DMS 273 (cell line): ENCODE measurements at regions not wholly inside any gene's neighbourhood (a gene's known extent, or its start where the extent isn't known, plus 50 kb on each side); places are given as distances from the start of the nearest gene placed in this dataset.

Experiments
- DNase-seq: peaks from one replicate; lab custom pipeline; 2025; ENCODE audit not compliant: unreplicated experiment; lab: John Stamatoyannopoulos, UW

GRCh38 chr5:141778683-141779082, 96.7 kb upstream of the ARAP3 start:
- no peak for DNase-seq

GRCh38 chr5:141778206-141778605, 96.2 kb upstream of the ARAP3 start:
- DNase-seq: peak; percentile 32

GRCh38 chr5:141777711-141778110, 95.7 kb upstream of the ARAP3 start:
- DNase-seq: no peak

GRCh38 chr5:141777130-141777529, 95.1 kb upstream of the ARAP3 start:
- DNase-seq: no peak

- DNase-seq: no peak
These were observed 91.9 kb upstream of the ARAP3 start for GRCh38 chr5:141773779-141774562.

- no peak for DNase-seq
These were observed 90.3 kb upstream of the ARAP3 start for GRCh38 chr5:141772281-141772680.

- no peak for DNase-seq
These were observed 89.5 kb upstream of the ARAP3 start for GRCh38 chr5:141771562-141771961.

GRCh38 chr5:141771031-141771430, 89.0 kb upstream of the ARAP3 start:
- no peak for DNase-seq

- DNase-seq: no peak
These were observed 87.6 kb upstream of the ARAP3 start for GRCh38 chr5:141769671-141770070.

- no peak for DNase-seq
These were observed 85.6 kb upstream of the ARAP3 start for GRCh38 chr5:141767671-141768070.

GRCh38 chr5:141765896-141766551, 84.0 kb upstream of the ARAP3 start:
- no peak for DNase-seq

- no peak for DNase-seq
These were observed 81.5 kb upstream of the ARAP3 start for GRCh38 chr5:141763541-141763940.

GRCh38 chr5:141762790-141763368, 80.8 kb upstream of the ARAP3 start:
- DNase-seq: no peak

- DNase-seq: no peak
These were observed 80.3 kb upstream of the ARAP3 start for GRCh38 chr5:141762316-141762715.

- DNase-seq: no peak
These were observed 78.7 kb upstream of the ARAP3 start for GRCh38 chr5:141760753-141761152.

GRCh38 chr5:141760193-141760592, 78.2 kb upstream of the ARAP3 start:
- peak; percentile 44 for DNase-seq

GRCh38 chr5:141758310-141758998, 76.4 kb upstream of the ARAP3 start:
- no peak for DNase-seq

GRCh38 chr5:141757402-141757801, 75.4 kb upstream of the ARAP3 start:
- peak; percentile 62 for DNase-seq

- no peak for DNase-seq
These were observed 74.2 kb upstream of the ARAP3 start for GRCh38 chr5:141756196-141756595.

GRCh38 chr5:141753971-141754713, 72.1 kb upstream of the ARAP3 start:
- DNase-seq: peak; percentile 59
